GM23338 (cell line): ENCODE measurements at regions not wholly inside any gene's neighbourhood (a gene's known extent, or its start where the extent isn't known, plus 50 kb on each side); places are given as distances from the start of the nearest gene placed in this dataset.

Experiments used
- CTCF ChIP-seq, 2 experiments: fragments of 200-600 bp in 1 of 2; sonication (generic) in 1 of 2; conservative IDR thresholded peaks; 2 replicates each; pipeline versions ENCODE4 v1.5.1 to v1.6.1; 2016 to 2017; ENCODE audit warnings: antibody characterized with exemption in 2 of 2, low read depth in 2 of 2, mild to moderate bottlenecking in 2 of 2, moderate library complexity in 1 of 2
- ETS1 ChIP-seq: IDR thresholded peaks from 2 replicates; pipeline ENCODE4 v1.6.1; 2016; ENCODE audit warnings: antibody characterized with exemption
- POLR2AphosphoS5 ChIP-seq: IDR thresholded peaks from 2 replicates; pipeline ENCODE4 v1.6.1; 2016; ENCODE audit warnings: antibody characterized with exemption, low read depth

- no peak for TF ChIP-seq CTCF (conservative IDR thresholded peaks at IDR 0.05; ENCODE audit: low read depth in 2 of 2)
- no peak for TF ChIP-seq POLR2AphosphoS5
- TF ChIP-seq ETS1 = no peak
These were observed 555.8 kb upstream of the EPHA7 start for GRCh38 chr6:93975159-93975558.
